ENCODE measurements at regions not wholly inside any gene's neighbourhood (a gene's known extent, or its start where the extent isn't known, plus 50 kb on each side); places are given as distances from the start of the nearest gene placed in this dataset.
"Not testable (repeated sequence)": the region's sequence is repeated elsewhere in the genome, so short reads cannot be mapped to it uniquely, and the experiment has no call there.

DNA sequence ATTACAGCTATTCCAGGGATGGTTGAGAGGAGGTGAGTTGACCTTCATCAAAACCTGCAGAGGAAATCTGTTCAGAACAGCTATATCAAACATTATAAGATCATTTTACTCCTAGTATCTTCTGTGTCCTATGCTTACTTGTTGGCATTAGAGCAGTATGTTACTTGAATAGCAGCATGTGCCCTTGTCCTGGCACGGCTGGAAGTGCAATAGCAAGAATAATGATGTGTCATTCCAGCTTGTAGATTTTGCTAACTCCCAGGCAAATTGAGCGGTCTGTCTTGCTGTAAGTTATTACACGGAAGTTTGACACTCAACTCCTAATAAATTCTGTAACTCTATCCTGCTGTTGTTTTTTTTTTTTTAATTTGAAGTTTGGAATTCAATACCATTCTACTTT lies 385.5 kb downstream of the TENT5A start:
- intact Hi-C loops (cut with micrococcal nuclease): no loop called here

DNA sequence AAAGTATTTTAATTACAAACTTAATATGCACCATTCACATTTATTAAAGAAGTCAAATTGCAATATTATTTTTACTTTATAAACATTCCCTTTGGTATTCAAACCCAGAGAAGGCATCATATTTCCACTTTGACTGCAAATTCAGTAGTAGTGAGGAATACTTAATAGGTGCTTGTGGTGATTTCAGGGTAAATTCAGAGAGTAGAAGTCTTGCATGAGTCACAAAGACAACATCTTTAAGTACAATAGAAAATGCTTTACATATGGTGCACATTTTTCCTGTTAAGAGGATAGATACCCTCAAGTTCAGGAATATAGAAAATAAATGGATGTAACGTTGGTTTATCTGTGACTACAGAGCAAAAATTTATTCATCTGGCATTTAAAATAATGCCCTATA lies 390.2 kb downstream of the TENT5A start:
- intact Hi-C loops (cut with micrococcal nuclease): no loop called here

DNA sequence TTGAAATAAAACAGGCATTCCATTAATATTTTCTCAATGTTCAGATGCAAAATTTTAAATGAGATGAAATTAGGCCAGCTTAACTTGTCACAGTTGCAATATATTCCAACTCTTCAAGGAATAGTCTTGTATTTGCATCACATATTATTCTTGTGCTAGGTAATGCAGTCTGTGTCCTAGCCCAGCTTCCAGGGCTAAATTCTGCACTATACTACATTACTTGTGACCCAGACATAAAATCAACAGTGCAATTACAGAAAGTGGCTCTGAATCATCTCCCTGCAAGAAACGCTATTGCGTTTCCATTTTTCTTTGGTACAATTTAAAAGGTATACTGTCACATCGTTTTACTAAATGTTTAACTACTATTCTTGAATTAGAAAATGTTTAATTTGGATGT lies 399.2 kb downstream of the TENT5A start:
- intact Hi-C loops (cut with micrococcal nuclease): no loop called here

DNA sequence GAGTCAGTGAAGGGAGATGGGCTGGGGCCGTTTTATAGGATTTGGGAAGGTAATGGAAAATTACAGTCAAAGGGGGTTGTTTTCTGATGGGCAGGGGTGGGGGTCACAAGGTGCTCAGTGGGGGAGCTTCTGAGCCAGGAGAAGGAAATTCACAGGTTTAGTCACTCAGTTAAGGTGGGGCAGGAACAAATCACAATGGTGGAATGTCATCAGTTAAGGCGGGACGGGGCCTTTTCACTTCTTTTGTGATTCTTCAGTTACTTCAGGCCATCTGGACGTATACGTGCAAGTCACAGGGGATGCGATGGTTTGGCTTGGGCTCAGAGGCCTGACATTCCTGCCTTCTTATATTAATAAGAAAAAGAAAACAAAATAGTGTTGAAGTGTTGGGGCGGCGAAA lies 408.5 kb downstream of the TENT5A start:
- intact Hi-C loops (cut with micrococcal nuclease): not testable (repeated sequence)

DNA sequence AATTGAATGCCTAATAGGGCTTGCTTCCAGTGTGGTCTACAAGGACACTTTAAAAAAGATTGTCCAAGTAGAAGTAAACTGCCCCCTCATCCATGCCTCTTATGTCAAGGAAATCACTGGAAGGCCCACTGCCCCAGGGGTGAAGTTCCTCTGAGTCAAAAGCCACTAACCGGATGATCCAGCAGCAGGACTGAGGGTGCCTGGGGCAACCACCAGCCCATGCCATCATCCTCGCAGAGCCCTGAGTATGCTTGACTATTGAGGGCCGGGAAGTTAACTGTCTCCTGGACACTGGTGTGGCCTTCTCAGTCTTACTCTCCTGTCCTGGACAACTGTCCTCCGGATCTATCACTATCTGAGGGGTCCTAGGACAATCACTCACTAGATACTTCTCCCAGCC lies 411.5 kb downstream of the TENT5A start:
- intact Hi-C loops (cut with micrococcal nuclease): no loop called here

DNA sequence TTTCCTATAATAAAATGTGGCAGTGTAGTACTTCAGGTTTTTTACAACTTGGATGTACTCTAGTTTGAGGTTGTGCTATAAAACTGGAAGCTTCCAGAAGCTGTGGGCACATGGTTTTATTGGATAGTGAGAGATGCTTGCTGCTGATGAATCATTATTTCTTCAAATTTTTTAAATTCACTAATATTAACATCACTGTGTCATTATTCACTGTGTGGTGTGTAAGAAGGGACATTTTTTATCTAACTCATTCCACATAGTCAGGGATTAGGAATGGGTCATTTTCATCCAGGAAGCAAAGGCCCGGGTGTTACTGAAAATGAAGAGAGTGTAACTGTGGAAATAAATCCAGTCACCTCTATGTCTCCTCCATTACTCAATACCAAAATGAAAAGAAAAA lies 421.0 kb downstream of the TENT5A start:
- intact Hi-C loops (cut with micrococcal nuclease): no loop called here

GRCh38 chr6:81328700-81329099 lies 423.8 kb downstream of the TENT5A start:
- intact Hi-C loops (cut with micrococcal nuclease): no loop called here

DNA sequence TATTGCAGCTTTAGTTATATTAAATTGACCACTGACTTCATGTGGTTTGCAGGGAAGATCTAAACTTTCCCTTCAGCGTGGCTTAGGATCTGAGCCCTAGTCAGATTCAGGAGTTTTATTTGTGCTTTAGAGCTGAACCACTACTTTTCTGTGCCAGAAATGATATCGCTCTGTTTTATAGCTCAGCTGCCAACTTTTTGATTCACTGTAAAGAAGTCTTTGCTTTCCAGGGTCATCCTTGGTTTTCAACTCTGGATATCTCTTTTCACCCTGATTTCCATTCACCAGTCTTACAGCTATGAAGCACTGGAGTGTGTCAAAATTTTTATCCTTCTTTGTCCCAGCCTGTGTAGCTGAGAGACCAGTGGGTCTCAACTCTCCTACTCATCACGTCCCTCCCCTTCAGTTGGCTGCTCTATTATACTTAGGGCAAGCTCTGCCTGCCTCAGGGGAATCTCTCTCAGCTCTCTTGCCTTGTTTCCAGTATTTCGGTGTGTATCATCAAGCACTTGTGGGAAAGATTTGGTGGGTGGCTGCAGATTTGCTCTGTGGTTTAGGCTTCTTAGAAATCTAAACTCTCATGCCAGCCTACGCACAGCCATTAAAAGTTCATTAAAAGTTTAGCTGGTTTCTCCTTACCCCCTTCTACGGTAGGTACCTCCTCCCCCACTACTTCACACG lies 425.5 kb downstream of the TENT5A start:
- intact Hi-C loops (cut with micrococcal nuclease): no loop called here

DNA sequence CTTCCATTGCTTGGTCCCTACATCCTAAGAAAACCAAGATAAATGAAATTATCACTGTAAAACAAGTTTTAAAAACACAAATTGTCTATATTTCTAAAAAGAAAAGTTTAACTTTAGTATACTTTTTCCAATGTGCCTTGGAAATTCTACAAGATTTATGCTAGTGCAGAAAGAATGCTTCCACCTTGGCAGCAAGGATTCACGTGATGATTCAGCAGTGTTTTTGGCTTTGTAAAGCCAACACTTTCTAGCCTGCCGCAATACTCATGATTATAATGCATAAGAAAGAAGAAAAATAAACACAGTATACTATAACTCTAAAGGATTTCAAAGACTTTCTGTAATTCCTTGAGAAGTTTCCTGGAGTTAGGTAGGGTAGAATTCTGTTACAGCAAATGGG lies 442.7 kb downstream of the TENT5A start:
- intact Hi-C loops (cut with micrococcal nuclease): no loop called here

GRCh38 chr6:81308577-81309279 lies 443.8 kb downstream of the TENT5A start:
- intact Hi-C loops (cut with micrococcal nuclease): no loop called here

DNA sequence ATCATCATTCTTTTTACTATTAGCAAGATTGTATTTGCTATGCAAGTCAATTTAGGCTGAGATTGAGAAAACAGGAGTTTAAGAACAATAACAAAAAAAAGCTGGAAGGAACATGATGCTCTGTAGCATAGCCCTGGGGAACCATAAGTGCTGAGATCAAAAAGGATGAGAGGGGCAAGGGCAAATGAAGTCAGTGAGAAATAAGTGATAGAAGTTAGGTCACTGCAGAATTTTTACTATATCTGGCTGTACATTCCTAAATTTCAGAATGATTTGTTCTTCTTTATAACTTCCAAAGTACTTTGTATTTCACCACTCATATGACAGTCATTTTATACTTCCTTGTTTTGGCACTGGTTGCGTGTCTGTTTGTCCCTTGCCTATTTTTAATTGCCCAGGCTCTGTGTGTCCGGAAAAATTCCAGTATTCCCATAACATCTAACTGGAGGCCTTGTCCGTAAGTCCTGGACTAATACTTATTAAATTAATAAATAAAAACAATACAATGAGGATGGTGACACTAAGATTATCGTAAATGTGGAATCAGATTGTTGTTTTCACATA lies 444.7 kb downstream of the TENT5A start:
- intact Hi-C loops (cut with micrococcal nuclease): no loop called here

DNA sequence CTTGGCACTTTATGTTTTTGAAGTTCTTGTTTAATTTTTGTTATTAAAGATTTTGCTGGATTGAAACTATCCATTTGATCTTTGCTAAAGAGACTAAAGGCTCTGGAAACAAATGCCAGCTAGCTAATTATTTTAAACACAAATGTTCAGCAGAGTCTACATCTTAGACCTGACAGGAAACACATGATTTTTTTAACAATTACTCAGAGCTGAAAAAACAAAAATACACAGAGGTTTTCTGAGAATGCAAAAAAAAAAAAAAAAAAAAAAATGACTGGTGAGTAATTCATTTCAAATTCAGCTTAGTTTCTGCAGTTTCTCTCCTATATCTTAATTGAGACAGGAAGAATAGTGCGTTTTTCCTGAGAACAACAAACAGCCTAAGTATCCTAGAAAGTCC lies 448.0 kb downstream of the TENT5A start:
- intact Hi-C loops (cut with micrococcal nuclease): no loop called here

GRCh38 chr6:81300961-81301360 lies 451.5 kb downstream of the TENT5A start:
- intact Hi-C loops (cut with micrococcal nuclease): no loop called here

- intact Hi-C loops (cut with micrococcal nuclease): no loop called here
Measured at GRCh38 chr6:81298751-81299150, 453.7 kb downstream of the TENT5A start.

GRCh38 chr6:81295310-81295709 lies 457.2 kb downstream of the TENT5A start:
- intact Hi-C loops (cut with micrococcal nuclease): no loop called here

- intact Hi-C loops (cut with micrococcal nuclease): no loop called here
Measured at GRCh38 chr6:81293896-81294295, 458.6 kb downstream of the TENT5A start.

- intact Hi-C loops (cut with micrococcal nuclease): no loop called here
Measured at GRCh38 chr6:81289229-81289628, 463.3 kb downstream of the TENT5A start.

DNA sequence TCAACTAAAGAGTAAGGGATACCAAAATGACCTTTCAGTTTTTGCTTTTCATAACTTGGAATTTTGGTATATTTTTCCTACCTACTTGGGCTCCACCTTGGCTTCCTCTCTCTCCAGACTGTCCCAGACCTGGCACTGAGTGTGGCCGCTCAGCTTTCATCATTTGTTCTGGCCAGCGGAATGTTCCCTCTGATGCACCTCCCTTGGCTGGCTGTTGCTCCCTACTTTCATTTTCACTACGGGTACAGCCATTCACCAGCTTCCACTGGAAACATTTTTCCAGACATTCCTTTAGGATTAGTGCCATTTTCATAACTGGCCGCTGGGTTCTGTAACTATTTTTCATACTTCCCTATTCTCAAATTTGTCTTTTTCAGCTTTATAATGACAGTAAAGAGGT lies 487.4 kb downstream of the TENT5A start:
- intact Hi-C loops (cut with micrococcal nuclease): no loop called here

DNA sequence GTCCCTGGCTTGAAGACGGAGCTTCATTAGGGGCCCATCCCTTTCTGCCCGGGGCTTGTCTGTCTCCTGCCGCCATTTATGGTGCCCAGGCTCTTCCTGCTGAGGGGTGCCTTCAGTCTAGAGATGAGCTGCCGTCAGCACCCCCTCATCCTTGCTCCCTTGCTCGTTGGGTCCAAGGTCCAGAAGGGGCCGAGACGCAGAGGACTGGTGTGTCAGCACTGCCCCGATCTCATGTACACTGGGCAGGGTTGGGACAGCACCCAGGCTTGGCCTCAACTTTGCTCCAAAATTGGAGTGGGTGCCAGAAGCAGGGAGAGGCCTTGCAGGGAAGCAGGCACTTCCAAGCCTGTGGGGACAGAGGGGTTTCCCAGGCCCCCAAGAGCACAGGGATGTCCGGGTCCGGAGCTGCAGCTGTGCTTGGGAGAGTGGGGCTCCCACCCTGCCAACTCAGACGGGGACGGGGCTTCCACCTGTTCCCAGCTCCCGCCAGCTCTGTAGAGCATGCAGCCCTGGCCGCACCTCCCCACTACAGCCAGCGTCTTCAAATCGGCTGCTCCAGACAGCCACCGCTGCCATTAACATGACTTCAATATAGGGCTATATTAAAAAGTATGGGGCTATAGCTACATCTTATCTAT lies 488.8 kb downstream of the TENT5A start:
- intact Hi-C loops (cut with micrococcal nuclease): no loop called here

DNA sequence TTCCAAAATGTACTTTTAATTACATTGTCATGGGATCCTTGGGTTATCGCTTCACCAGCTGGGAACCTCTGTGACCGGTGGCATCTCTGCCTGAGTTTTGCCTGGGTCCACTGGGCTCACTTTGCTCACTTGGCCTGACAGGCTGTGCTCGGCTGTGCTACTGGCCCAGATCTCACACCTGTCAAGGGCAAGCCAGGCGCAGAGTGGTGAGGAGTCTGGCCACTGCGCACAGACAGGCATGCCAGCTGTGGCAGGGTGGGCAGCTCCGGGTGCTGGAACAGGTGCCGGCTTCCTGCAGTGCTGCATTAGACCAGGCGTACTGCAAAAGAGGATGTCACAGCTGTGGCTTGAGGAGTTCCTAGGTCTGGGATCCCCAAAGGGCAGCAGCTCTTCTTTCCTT lies 489.8 kb downstream of the TENT5A start:
- intact Hi-C loops (cut with micrococcal nuclease): no loop called here

DNA sequence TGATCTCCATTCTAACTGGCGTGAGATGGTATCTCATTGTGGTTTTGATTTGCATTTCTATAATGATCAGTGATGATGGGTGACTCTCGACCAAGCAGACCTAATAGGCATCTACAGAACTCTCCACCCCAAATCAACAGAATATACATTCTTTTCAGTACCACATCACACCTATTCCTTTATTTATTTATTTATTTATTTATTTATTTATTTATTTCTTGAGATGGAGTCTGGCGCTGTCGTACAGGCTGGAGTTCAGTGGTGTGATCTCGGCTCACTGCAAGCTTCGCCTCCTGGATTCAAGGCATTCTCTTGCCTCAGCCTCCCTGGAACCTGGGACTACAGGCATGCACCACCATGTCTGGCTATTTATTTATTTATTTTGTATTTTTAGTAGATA lies 496.3 kb downstream of the TENT5A start:
- intact Hi-C loops (cut with micrococcal nuclease): not testable (repeated sequence)

GRCh38 chr6:81253821-81254220 lies 498.7 kb downstream of the TENT5A start:
- intact Hi-C loops (cut with micrococcal nuclease): no loop called here
